Panc1 (cell line): ENCODE measurements at regions not wholly inside any gene's neighbourhood (a gene's known extent, or its start where the extent isn't known, plus 50 kb on each side); places are given as distances from the start of the nearest gene placed in this dataset.

ENCODE experiments used
- POLR2AphosphoS5 ChIP-seq: IDR thresholded peaks from 2 replicates; pipeline ENCODE4 v1.6.1; 2012; ENCODE audit warnings: mild to moderate bottlenecking, low read depth, low read length, moderate library complexity
- TF ChIP-seq, protein P1 (sequence below): fragments of 450-650 bp; IDR thresholded peaks from 2 replicates; pipeline ENCODE4 v1.5.1; 2017; ENCODE audit warnings: mild to moderate bottlenecking
- TF ChIP-seq, protein P2 (sequence below), 2 experiments: IDR thresholded peaks; 2 replicates each; pipeline ENCODE4 v1.6.1; 2011 to 2012; ENCODE audit warnings: low read depth in 2 of 2, control low read depth in 1 of 2, low read length in 1 of 2, mild to moderate bottlenecking in 1 of 2, moderate library complexity in 1 of 2; ENCODE audit not compliant: insufficient read depth in 1 of 2

DNA sequence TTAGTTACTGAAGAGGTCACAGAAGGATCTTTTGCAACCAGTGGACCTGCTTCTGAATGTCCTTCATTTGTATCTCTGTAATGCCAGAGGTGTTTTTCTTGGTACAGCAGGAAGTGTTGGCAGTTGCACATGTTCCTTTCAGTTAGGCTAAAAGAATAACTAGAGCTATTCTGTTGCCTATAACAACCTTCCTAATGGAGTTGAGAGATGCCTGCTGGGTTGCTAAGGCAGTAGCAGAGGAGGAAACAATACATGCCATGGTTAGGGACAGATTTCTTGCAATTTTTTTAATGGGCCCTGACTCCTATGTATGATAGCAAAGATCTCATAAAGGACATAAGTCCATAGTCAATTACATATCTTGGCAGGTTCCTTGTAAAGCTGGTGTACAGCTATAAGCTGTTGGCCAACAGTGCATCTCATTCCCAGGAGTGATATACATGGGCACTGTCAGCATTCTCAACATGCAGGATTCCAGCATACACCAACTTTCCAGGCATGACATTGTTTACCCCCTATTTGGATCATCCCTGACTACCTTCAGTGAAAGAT is 556.6 kb downstream of the CCER1 start:
- TF ChIP-seq, protein P1, sequence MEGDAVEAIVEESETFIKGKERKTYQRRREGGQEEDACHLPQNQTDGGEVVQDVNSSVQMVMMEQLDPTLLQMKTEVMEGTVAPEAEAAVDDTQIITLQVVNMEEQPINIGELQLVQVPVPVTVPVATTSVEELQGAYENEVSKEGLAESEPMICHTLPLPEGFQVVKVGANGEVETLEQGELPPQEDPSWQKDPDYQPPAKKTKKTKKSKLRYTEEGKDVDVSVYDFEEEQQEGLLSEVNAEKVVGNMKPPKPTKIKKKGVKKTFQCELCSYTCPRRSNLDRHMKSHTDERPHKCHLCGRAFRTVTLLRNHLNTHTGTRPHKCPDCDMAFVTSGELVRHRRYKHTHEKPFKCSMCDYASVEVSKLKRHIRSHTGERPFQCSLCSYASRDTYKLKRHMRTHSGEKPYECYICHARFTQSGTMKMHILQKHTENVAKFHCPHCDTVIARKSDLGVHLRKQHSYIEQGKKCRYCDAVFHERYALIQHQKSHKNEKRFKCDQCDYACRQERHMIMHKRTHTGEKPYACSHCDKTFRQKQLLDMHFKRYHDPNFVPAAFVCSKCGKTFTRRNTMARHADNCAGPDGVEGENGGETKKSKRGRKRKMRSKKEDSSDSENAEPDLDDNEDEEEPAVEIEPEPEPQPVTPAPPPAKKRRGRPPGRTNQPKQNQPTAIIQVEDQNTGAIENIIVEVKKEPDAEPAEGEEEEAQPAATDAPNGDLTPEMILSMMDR = no peak
- no peak for TF ChIP-seq POLR2AphosphoS5
- TF ChIP-seq, protein P2, sequence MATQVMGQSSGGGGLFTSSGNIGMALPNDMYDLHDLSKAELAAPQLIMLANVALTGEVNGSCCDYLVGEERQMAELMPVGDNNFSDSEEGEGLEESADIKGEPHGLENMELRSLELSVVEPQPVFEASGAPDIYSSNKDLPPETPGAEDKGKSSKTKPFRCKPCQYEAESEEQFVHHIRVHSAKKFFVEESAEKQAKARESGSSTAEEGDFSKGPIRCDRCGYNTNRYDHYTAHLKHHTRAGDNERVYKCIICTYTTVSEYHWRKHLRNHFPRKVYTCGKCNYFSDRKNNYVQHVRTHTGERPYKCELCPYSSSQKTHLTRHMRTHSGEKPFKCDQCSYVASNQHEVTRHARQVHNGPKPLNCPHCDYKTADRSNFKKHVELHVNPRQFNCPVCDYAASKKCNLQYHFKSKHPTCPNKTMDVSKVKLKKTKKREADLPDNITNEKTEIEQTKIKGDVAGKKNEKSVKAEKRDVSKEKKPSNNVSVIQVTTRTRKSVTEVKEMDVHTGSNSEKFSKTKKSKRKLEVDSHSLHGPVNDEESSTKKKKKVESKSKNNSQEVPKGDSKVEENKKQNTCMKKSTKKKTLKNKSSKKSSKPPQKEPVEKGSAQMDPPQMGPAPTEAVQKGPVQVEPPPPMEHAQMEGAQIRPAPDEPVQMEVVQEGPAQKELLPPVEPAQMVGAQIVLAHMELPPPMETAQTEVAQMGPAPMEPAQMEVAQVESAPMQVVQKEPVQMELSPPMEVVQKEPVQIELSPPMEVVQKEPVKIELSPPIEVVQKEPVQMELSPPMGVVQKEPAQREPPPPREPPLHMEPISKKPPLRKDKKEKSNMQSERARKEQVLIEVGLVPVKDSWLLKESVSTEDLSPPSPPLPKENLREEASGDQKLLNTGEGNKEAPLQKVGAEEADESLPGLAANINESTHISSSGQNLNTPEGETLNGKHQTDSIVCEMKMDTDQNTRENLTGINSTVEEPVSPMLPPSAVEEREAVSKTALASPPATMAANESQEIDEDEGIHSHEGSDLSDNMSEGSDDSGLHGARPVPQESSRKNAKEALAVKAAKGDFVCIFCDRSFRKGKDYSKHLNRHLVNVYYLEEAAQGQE (IDR thresholded peaks at IDR 0.05; ENCODE audit: insufficient read depth in 1 of 2, low read depth in 2 of 2, low read length in 1 of 2) = no peak
